ENCODE measurements at regions not wholly inside any gene's neighbourhood (a gene's known extent, or its start where the extent isn't known, plus 50 kb on each side); places are given as distances from the start of the nearest gene placed in this dataset.

DNA sequence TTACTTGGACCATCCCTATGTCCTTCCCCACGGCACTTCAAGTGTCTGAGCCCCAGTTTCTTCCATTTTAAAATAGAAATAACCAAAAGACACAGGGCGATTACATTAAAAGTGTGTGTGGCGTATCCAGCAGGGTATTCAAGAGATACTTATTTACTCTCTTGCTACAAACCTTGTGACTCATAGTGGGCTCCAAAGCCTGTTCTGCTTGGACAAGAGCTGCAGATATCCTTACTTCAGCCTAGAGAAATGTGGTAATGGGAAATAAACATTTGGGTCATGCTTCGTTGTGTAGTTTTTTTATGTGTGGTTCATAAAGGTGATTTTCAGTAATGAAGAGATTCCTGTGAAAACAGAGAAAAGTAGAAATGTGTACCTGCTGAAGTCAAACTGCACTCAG lies 288.9 kb upstream of the CDH11 start:
- peak; percentile 21; the same call in 1 of the 2 replicates for TF ChIP-seq FOS (IDR thresholded peaks at IDR 0.05; ENCODE audit: low read depth, low read length)
- no peak for TF ChIP-seq MXI1 (IDR thresholded peaks at IDR 0.05; ENCODE audit: borderline replicate concordance, low read depth, low read length)
- TF ChIP-seq POLR2A (IDR thresholded peaks at IDR 0.05; ENCODE audit: low read depth, low read length): no peak
- TF ChIP-seq, protein P1, sequence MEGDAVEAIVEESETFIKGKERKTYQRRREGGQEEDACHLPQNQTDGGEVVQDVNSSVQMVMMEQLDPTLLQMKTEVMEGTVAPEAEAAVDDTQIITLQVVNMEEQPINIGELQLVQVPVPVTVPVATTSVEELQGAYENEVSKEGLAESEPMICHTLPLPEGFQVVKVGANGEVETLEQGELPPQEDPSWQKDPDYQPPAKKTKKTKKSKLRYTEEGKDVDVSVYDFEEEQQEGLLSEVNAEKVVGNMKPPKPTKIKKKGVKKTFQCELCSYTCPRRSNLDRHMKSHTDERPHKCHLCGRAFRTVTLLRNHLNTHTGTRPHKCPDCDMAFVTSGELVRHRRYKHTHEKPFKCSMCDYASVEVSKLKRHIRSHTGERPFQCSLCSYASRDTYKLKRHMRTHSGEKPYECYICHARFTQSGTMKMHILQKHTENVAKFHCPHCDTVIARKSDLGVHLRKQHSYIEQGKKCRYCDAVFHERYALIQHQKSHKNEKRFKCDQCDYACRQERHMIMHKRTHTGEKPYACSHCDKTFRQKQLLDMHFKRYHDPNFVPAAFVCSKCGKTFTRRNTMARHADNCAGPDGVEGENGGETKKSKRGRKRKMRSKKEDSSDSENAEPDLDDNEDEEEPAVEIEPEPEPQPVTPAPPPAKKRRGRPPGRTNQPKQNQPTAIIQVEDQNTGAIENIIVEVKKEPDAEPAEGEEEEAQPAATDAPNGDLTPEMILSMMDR (conservative IDR thresholded peaks at IDR 0.05; ENCODE audit: low read depth, low read length): no peak
- no peak for TF ChIP-seq SMC3 (IDR thresholded peaks at IDR 0.05; ENCODE audit: low read depth, low read length)
- no peak for TF ChIP-seq RCOR1 (IDR thresholded peaks at IDR 0.05; ENCODE audit: insufficient replicate concordance, low read length)
- TF ChIP-seq NFE2L2 (IDR thresholded peaks at IDR 0.05; ENCODE audit: low read depth, low read length): no peak
- no peak for TF ChIP-seq CHD1 (IDR thresholded peaks at IDR 0.05; ENCODE audit: low read depth, low read length)
- no peak for TF ChIP-seq RFX5 (IDR thresholded peaks at IDR 0.05; ENCODE audit: low read depth, low read length)
